ENCODE measurements at regions not wholly inside any gene's neighbourhood (a gene's known extent, or its start where the extent isn't known, plus 50 kb on each side); places are given as distances from the start of the nearest gene placed in this dataset.

DNA sequence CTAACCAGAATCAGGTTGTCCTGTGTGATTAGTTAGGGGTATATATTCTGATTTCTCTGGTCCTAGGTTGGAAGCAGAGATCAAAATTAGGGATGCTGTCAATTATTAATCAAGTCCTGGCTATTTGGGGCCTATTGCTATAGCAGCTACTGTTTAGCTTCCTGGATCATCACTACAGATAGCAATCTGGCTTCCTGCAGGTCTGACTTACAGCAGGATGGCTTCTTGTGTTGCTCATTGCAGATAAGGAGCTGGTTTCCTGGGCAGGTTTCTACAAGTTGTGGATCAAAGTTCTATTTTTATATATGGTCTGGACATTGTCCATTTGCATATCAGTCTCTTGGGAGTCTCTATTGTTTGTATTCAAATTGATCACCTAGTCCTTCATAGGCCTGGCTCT, 57.7 kb upstream of the C4orf54 start:
- no peak for ATAC-seq (ENCODE audit: low read depth)
- no peaks in the 10 kb centered on the region for H3K4me1 Mint-ChIP-seq
- no peaks in the 10 kb centered on the region for H3K9me3 Mint-ChIP-seq
- TF ChIP-seq, protein P1, sequence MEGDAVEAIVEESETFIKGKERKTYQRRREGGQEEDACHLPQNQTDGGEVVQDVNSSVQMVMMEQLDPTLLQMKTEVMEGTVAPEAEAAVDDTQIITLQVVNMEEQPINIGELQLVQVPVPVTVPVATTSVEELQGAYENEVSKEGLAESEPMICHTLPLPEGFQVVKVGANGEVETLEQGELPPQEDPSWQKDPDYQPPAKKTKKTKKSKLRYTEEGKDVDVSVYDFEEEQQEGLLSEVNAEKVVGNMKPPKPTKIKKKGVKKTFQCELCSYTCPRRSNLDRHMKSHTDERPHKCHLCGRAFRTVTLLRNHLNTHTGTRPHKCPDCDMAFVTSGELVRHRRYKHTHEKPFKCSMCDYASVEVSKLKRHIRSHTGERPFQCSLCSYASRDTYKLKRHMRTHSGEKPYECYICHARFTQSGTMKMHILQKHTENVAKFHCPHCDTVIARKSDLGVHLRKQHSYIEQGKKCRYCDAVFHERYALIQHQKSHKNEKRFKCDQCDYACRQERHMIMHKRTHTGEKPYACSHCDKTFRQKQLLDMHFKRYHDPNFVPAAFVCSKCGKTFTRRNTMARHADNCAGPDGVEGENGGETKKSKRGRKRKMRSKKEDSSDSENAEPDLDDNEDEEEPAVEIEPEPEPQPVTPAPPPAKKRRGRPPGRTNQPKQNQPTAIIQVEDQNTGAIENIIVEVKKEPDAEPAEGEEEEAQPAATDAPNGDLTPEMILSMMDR (IDR thresholded peaks at IDR 0.05): no peak
- H3K27me3 Mint-ChIP-seq: peaks cover 6% of the 10 kb centered on the region
- intact Hi-C loops (cut with micrococcal nuclease): no loop called here
- no peak overlapping the region for H3K27ac Mint-ChIP-seq
- no peak overlapping the region for H3K4me3 Mint-ChIP-seq
- DNase-seq: no peak
- H3K36me3 Mint-ChIP-seq (ENCODE audit: low read depth): no peaks in the 10 kb centered on the region
- ChIA-PET POLR2A (no interaction called here), CTCF (no interaction called here)

DNA sequence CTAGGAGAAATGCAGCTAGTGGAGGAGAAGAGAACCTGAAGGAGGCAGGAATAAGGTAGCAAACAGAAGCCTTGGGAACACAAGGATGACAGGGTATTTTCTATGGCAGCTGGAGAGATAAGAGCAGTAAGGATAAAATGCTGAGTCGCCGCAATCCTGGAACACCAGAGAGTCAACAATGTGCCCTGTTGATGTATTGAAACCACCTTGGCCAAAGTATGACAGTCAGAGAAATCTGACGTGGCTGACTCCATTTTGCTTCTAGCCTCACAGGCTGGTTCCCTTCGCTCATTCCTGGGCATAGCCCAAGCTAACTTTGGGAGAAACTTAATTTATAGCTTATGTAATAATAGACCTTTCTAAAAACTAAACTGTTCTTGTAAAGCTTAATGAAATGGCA, 56.6 kb upstream of the C4orf54 start:
- Mint-ChIP-seq H3K27ac (no peak overlapping the region), H3K9me3 (no peaks in the 10 kb centered on the region), H3K36me3 (ENCODE audit: low read depth) (no peaks in the 10 kb centered on the region), H3K27me3 (peaks cover 6% of the 10 kb centered on the region), H3K4me1 (no peaks in the 10 kb centered on the region), H3K4me3 (no peak overlapping the region)
- ATAC-seq (ENCODE audit: low read depth) (no peak), DNase-seq (no peak)
- TF ChIP-seq, protein P1 (IDR thresholded peaks at IDR 0.05): no peak
- intact Hi-C loops (cut with micrococcal nuclease): no loop called here
- CTCF ChIA-PET: no interaction called here
- POLR2A ChIA-PET: interaction anchor here (0.6 kb wide), 1 partner anchor 22 kb away, joined by 6 read pairs; no protein-coding TSS in a partner anchor

DNA sequence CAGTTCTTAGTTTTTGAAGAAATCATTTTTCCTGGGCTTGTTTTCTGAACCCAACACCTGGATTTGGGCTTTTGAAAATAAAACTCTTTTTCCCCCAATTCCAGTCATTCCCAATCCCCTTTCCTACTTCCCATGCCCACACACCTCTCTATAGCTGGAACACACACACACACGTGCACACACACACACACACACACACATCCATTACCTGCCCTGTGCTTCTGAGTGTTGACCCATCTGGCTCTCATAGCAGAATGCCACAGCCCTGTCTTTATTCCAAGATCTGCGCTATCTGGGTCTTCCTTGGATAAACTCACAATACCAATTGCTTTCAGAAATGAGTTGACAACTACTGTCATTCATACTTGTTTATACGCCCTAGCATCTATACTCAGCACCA, 54.9 kb upstream of the C4orf54 start:
- intact Hi-C loops (cut with micrococcal nuclease): no loop called here
- no peaks in the 10 kb centered on the region for H3K9me3 Mint-ChIP-seq
- DNase-seq (no peak), ATAC-seq (ENCODE audit: low read depth) (no peak)
- ChIA-PET CTCF (no interaction called here), POLR2A (no interaction called here)
- H3K36me3 Mint-ChIP-seq (ENCODE audit: low read depth): no peaks in the 10 kb centered on the region
- TF ChIP-seq, protein P1 (IDR thresholded peaks at IDR 0.05): no peak
- H3K27me3 Mint-ChIP-seq: peaks cover 6% of the 10 kb centered on the region
- H3K4me1 Mint-ChIP-seq: no peaks in the 10 kb centered on the region
- H3K27ac Mint-ChIP-seq: no peak overlapping the region
- no peak overlapping the region for H3K4me3 Mint-ChIP-seq

DNA sequence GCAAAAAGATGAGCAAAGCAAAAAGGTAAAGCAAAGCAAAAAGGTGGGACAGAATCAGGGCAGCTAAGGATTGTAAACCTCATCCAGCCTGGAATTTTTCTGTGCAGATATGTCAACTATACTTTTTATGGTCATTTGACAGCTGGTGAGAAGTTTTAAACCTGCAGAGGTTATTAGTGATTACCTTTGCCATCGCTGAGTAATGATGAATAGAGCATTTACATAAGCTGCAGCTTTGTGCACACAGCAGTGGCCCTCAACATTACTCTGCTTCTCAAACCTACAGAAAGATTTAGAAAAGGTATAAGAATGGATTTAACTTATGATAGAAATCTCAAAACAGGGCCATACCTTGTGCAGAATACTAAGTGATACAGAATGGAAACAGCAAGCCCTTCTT, 54.5 kb upstream of the C4orf54 start:
- CTCF ChIA-PET: no interaction called here

DNA sequence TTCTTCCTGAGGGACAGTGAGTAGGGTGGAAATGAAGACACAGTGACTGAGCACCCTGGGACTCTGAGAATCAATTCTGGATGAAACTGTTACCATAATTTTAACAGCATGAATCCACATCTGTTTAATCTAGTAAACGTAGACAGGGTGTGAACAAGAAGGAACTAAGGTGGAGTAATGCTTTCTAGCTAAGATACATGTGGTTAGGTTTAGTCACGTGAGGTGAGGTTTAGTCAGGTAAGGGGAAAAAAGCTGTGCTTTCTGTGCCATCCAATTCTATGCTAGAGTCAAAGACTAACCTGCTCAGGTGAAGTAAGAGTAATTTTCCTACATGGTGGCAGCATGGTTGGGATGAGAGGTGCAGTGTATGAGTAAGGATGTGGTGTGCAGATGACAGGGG, 54.0 kb upstream of the C4orf54 start:
- DNase-seq (no peak), ATAC-seq (ENCODE audit: low read depth) (no peak)
- H3K4me3 Mint-ChIP-seq: no peak overlapping the region
- TF ChIP-seq, protein P1 (IDR thresholded peaks at IDR 0.05): no peak
- intact Hi-C loops (cut with micrococcal nuclease): no loop called here
- ChIA-PET CTCF (no interaction called here), POLR2A (no interaction called here)
- no peaks in the 10 kb centered on the region for H3K9me3 Mint-ChIP-seq
- no peak overlapping the region for H3K27ac Mint-ChIP-seq
- no peaks in the 10 kb centered on the region for H3K4me1 Mint-ChIP-seq
- no peaks in the 10 kb centered on the region for H3K36me3 Mint-ChIP-seq (ENCODE audit: low read depth)
- H3K27me3 Mint-ChIP-seq: peaks cover 2% of the 10 kb centered on the region

More for the DNA sequence above, 54.5 kb upstream of the C4orf54 start:
- no peaks in the 10 kb centered on the region for H3K4me1 Mint-ChIP-seq
- no peak overlapping the region for H3K27ac Mint-ChIP-seq
- POLR2A ChIA-PET: no interaction called here
- DNase-seq (no peak), ATAC-seq (ENCODE audit: low read depth) (no peak)
- H3K4me3 Mint-ChIP-seq: no peak overlapping the region
- TF ChIP-seq, protein P1 (IDR thresholded peaks at IDR 0.05): no peak
- peaks cover 3% of the 10 kb centered on the region for H3K27me3 Mint-ChIP-seq
- no peaks in the 10 kb centered on the region for H3K36me3 Mint-ChIP-seq (ENCODE audit: low read depth)
- no peaks in the 10 kb centered on the region for H3K9me3 Mint-ChIP-seq
- intact Hi-C loops (cut with micrococcal nuclease): no loop called here
